Glutamatergic neuron (in vitro differentiated cells): ENCODE measurements at regions not wholly inside any gene's neighbourhood (a gene's known extent, or its start where the extent isn't known, plus 50 kb on each side); places are given as distances from the start of the nearest gene placed in this dataset.
A peak's percentile ranks its signal among the peaks of the same experiment; 100 is the strongest.
"Not testable (repeated sequence)": the region's sequence is repeated elsewhere in the genome, so short reads cannot be mapped to it uniquely, and the experiment has no call there.

Source experiments
- DNase-seq: peaks from one replicate; pipeline ENCODE4 v3.0.0; 2022
- H3K27ac Mint-ChIP-seq: one replicate; pipeline ENCODE4 v1.8.0; 2020; ENCODE audit warnings: mild to moderate bottlenecking, mixed read lengths, inconsistent platforms; ENCODE audit not compliant: unreplicated experiment
- H3K27me3 Mint-ChIP-seq: one replicate; pipeline ENCODE4 v1.8.0; 2020; ENCODE audit warnings: mild to moderate bottlenecking, moderate library complexity, mixed read lengths, inconsistent platforms; ENCODE audit not compliant: unreplicated experiment
- H3K36me3 Mint-ChIP-seq: one replicate; pipeline ENCODE4 v1.8.0; 2020; ENCODE audit warnings: mild to moderate bottlenecking, mixed read lengths, inconsistent platforms; ENCODE audit not compliant: unreplicated experiment
- H3K4me1 Mint-ChIP-seq: one replicate; pipeline ENCODE4 v1.8.0; 2020; ENCODE audit warnings: mild to moderate bottlenecking, low read depth, mixed read lengths, inconsistent platforms; ENCODE audit not compliant: unreplicated experiment
- H3K4me3 Mint-ChIP-seq: one replicate; pipeline ENCODE4 v1.8.0; 2020; ENCODE audit warnings: mild to moderate bottlenecking, mixed read lengths, inconsistent platforms; ENCODE audit not compliant: unreplicated experiment
- H3K9me3 Mint-ChIP-seq: one replicate; pipeline ENCODE4 v1.8.0; 2020; ENCODE audit warnings: mild to moderate bottlenecking, moderate library complexity, mixed read lengths, inconsistent platforms; ENCODE audit not compliant: unreplicated experiment
- TF ChIP-seq, protein P1 (sequence below): fragments of 200-600 bp; sonication (generic); IDR thresholded peaks from one replicate; pipeline ENCODE4 v1.5.0; 2021; ENCODE audit not compliant: partially characterized antibody, unreplicated experiment

- not testable (repeated sequence) for DNase-seq, H3K9me3 Mint-ChIP-seq, H3K4me3 Mint-ChIP-seq, H3K36me3 Mint-ChIP-seq, H3K27ac Mint-ChIP-seq, H3K27me3 Mint-ChIP-seq
- peaks cover 15% of the 10 kb centered on the region for H3K4me1 Mint-ChIP-seq
Measured at GRCh38 chr2:89199453-89200246, 508.2 kb downstream of the RPIA start.

DNA sequence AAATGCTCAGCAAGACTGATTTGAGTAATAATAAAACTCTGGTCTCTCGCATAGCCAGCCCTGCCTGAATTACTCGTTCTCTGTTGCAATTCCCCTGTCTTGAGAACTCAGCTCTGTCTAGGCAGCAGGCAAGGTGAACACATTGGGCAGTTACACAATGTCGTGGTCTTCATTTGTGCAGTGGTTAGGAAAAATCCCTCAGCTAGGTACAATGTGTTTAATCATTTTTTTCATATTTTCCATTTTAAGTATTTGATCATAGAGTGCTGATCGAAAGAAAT lies 508.7 kb downstream of the RPIA start:
- not testable (repeated sequence) for H3K4me3 Mint-ChIP-seq, DNase-seq, H3K27me3 Mint-ChIP-seq, H3K9me3 Mint-ChIP-seq, H3K36me3 Mint-ChIP-seq
- Mint-ChIP-seq H3K27ac (peak overlapping the region; percentile 50), H3K4me1 (peaks cover 15% of the 10 kb centered on the region)

- Mint-ChIP-seq H3K4me3 (peak overlapping the region; percentile 59), H3K4me1 (peaks cover 13% of the 10 kb centered on the region)
- DNase-seq, H3K27me3 Mint-ChIP-seq, H3K9me3 Mint-ChIP-seq, H3K36me3 Mint-ChIP-seq, H3K27ac Mint-ChIP-seq: not testable (repeated sequence)
Measured at GRCh38 chr2:89202518-89202917, 511.0 kb downstream of the RPIA start.

GRCh38 chr2:89205153-89205552 lies 513.7 kb downstream of the RPIA start:
- H3K27me3 Mint-ChIP-seq, H3K4me3 Mint-ChIP-seq, H3K9me3 Mint-ChIP-seq, H3K27ac Mint-ChIP-seq, H3K36me3 Mint-ChIP-seq, H3K4me1 Mint-ChIP-seq: not testable (repeated sequence)
- DNase-seq: peak; percentile 80
- TF ChIP-seq, protein P1, sequence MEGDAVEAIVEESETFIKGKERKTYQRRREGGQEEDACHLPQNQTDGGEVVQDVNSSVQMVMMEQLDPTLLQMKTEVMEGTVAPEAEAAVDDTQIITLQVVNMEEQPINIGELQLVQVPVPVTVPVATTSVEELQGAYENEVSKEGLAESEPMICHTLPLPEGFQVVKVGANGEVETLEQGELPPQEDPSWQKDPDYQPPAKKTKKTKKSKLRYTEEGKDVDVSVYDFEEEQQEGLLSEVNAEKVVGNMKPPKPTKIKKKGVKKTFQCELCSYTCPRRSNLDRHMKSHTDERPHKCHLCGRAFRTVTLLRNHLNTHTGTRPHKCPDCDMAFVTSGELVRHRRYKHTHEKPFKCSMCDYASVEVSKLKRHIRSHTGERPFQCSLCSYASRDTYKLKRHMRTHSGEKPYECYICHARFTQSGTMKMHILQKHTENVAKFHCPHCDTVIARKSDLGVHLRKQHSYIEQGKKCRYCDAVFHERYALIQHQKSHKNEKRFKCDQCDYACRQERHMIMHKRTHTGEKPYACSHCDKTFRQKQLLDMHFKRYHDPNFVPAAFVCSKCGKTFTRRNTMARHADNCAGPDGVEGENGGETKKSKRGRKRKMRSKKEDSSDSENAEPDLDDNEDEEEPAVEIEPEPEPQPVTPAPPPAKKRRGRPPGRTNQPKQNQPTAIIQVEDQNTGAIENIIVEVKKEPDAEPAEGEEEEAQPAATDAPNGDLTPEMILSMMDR: peak; percentile 52

GRCh38 chr2:89208144-89208932 lies 516.9 kb downstream of the RPIA start:
- not testable (repeated sequence) for H3K27ac Mint-ChIP-seq, H3K4me3 Mint-ChIP-seq, H3K4me1 Mint-ChIP-seq, H3K9me3 Mint-ChIP-seq, H3K36me3 Mint-ChIP-seq, H3K27me3 Mint-ChIP-seq, DNase-seq

GRCh38 chr2:89213151-89213550 lies 521.7 kb downstream of the RPIA start:
- not testable (repeated sequence) for H3K27me3 Mint-ChIP-seq, H3K36me3 Mint-ChIP-seq, H3K4me1 Mint-ChIP-seq, H3K4me3 Mint-ChIP-seq, H3K9me3 Mint-ChIP-seq, H3K27ac Mint-ChIP-seq
- peak; percentile 58 for DNase-seq

GRCh38 chr2:89213811-89214210 lies 522.3 kb downstream of the RPIA start:
- not testable (repeated sequence) for H3K4me1 Mint-ChIP-seq, H3K4me3 Mint-ChIP-seq, H3K9me3 Mint-ChIP-seq, H3K27ac Mint-ChIP-seq, DNase-seq, H3K36me3 Mint-ChIP-seq, H3K27me3 Mint-ChIP-seq

- not testable (repeated sequence) for H3K4me3 Mint-ChIP-seq, DNase-seq, H3K27ac Mint-ChIP-seq, H3K9me3 Mint-ChIP-seq, H3K27me3 Mint-ChIP-seq, H3K4me1 Mint-ChIP-seq, H3K36me3 Mint-ChIP-seq
Measured at GRCh38 chr2:89221474-89221873, 530.0 kb downstream of the RPIA start.

DNA sequence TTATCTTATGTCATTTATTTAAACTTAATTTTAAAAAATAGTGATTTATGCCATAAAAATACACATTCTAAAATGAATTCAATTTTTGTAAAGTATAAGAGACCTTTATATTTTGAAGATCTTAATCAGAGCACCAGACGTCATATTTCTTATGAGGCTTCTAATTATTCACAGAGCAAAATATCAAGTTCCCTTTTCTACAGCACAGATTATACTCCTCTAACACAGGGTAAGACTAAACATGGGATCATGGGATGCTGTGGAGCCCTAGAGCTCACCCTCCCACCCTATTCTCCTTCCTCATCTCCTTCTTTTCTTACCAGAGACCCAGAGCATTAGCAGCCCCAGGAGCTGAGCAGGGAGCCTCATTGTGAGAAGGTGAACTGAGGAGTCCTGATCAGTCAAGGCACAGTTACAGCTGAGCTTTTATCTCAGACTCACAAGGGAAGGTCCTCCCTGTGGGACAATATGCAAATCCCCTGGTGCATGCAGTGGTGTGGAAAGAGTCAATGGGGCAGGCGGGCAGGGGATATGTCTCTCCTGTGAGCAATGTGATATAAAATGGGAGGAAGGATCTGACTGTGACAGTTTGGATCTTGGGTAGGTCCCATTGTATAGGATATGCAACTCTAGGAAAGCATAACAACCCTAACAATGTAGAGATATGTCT lies 530.7 kb downstream of the RPIA start:
- not testable (repeated sequence) for H3K4me3 Mint-ChIP-seq, H3K27me3 Mint-ChIP-seq, DNase-seq, H3K9me3 Mint-ChIP-seq, H3K27ac Mint-ChIP-seq, H3K4me1 Mint-ChIP-seq, H3K36me3 Mint-ChIP-seq

GRCh38 chr2:89224803-89225202 lies 533.3 kb downstream of the RPIA start:
- not testable (repeated sequence) for H3K4me3 Mint-ChIP-seq, H3K4me1 Mint-ChIP-seq, H3K9me3 Mint-ChIP-seq, H3K27ac Mint-ChIP-seq, DNase-seq, H3K36me3 Mint-ChIP-seq, H3K27me3 Mint-ChIP-seq

GRCh38 chr2:89229979-89230378 lies 538.5 kb downstream of the RPIA start:
- H3K9me3 Mint-ChIP-seq, H3K27ac Mint-ChIP-seq, H3K4me1 Mint-ChIP-seq, H3K36me3 Mint-ChIP-seq, H3K27me3 Mint-ChIP-seq, DNase-seq, H3K4me3 Mint-ChIP-seq: not testable (repeated sequence)
